ENCODE measurements at regions not wholly inside any gene's neighbourhood (a gene's known extent, or its start where the extent isn't known, plus 50 kb on each side); places are given as distances from the start of the nearest gene placed in this dataset.
"Not testable (repeated sequence)": the region's sequence is repeated elsewhere in the genome, so short reads cannot be mapped to it uniquely, and the experiment has no call there.

DNA sequence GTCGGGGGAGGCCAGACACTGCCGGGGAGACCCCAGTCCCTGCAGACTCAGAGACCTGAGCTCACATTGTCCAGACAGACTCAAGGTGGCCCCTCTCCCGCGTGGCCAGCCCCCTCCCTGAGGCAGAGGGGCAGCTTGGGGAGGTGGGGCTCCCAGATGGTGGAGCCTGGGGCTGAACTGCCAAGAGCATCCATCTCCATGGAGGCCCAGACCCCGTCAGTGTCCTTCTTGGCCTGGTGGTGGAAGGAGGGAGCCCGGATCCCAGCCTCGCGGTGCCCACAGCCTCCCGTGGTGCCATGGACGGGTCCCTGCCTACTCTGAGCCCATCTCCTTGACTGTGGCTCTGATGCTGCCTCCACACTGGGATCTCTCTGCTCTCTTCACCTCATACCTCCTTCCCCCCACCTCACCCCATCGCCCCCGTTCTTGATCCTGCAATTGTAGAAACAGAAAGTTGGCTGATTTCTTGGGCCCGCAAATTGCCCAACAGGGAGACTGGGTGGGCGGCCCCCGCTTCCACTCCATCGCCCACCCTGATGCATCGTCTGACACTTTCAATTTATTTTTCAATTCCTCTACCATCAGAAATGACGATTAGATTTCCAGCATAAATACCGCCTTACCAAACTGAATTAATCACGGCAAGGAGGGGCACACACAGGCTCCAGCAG lies 348.9 kb downstream of the MATN1 start:
- no peak for DNase-seq

- no peak for DNase-seq
These were observed 349.6 kb downstream of the MATN1 start for GRCh38 chr1:30373471-30374399.

- DNase-seq: no peak
These were observed 350.5 kb downstream of the MATN1 start for GRCh38 chr1:30372792-30373433.

GRCh38 chr1:30371888-30372791 lies 351.2 kb downstream of the MATN1 start:
- no peak for DNase-seq

DNA sequence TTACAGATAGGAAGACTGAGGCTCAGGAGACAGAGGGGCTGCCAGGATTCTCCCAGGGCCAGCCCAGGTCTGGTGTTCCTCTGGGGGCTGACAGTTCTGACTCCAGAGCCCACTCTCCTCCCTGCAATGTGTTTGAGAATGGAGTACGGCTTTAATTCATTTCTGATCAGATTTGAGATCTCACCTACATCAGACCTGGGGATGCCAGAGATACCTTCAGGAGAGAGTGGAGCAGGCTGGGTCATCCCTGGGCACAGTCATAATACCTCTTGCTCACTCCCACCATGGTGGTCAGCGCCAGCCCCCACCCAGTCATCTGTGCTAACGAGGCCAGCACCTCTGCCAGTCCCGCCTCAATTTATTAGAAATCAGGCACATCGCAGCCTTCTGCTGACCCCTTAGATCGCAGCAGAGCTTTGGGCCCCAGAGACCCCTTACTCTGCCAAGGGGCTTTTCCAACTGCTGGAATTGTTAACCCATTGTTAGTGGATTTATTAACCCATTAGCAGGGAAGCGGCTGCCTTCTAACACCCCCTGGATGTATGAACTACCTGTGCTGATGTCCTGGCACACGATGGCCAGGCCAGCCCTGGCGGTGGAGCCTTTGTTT lies 352.1 kb downstream of the MATN1 start:
- DNase-seq: no peak

GRCh38 chr1:30368651-30369240 lies 354.6 kb downstream of the MATN1 start:
- DNase-seq: no peak

GRCh38 chr1:30366911-30367310 lies 356.5 kb downstream of the MATN1 start:
- DNase-seq: no peak

DNA sequence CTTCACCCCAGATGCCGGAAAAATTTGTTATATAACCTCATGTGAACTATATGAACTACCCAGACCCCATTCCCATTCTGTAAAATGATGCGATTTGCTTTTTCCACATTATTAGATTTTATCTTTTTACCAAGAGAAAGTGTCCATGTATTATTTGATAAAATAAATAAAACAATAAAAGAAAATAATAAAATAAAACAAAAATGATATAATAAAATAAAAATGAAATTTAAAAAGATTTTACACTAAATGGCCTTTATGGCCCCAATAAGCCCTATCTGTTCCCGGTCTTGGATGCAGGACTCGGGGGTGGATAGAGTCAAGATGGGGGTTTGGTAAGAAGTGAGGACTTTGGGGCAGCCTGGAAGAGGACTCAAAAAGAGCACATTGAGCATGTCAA lies 357.2 kb downstream of the MATN1 start:
- DNase-seq: no peak

- DNase-seq: no peak
These were observed 357.8 kb downstream of the MATN1 start for GRCh38 chr1:30365596-30365995.

DNA sequence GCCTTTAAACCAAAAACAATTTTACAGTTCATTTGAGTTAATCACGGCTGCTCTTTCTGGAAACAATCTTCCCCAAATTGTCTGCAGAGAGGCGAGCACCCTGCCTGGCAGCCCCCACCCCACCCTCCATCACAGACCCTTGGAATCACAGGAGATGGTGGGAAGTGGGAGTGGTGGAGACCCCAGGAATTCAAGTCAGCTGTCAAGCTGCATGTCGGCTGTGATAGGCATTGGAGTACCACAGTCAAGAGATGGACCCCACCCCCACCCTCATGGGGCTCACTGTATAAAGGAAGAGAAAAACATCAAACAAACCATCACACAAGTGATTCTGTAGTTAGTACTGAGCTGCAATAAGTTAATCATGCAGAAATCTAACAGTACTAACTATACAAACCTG lies 360.4 kb downstream of the MATN1 start:
- DNase-seq: no peak

DNA sequence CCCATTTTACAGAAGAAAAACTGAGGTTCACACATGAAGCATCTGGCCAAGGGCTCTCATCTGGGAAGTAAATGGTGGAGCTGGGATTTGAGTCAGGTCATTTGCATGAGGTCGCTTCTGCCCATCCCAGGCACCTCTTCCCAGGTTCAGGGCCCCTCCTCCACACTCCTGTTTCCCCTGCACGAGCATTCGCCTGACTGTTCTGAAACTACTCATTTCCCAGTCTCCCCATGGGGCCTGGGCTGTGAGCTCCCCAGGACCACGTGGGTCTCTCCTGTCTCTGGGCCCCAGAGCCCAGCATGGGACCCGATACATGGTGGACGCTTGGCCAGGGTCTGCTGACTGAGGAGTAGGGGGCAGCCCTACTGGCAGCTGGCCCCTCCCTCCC lies 360.8 kb downstream of the MATN1 start:
- DNase-seq: no peak

DNA sequence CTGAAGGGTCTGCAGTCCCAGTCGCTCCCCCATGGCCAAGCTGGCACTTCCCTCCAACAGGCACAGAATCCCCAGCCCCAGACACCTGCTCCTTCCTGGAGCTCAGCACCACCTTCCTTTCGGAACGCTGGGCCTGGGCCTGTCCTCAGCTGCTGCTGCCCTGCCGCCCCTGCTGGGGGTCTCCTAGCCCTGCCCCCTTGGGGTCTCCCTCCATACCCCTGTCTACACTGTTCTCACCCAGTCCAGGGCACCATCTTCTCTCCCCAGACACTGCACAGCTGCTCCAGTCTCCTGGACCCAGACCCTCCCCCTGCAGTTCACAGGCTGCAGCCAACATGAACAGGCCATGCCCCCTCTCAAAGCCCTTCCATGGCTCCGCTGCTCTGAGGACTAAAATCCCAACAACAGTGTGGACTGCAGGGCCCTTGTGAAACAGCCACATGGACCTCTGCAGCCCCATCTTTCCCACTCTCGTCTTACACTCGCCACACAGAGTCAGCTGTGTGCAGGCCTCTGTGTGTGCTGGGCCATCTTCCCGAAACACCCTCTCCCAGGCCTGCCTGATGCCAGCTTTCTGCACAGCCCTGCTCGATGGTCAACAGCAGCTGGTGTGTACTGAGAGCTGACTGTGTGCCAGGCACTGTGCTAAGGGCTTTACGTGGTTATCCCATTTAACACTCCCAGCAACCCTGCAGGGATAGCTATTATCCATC lies 361.3 kb downstream of the MATN1 start:
- DNase-seq: not testable (repeated sequence)

- no peak for DNase-seq
These were observed 362.6 kb downstream of the MATN1 start for GRCh38 chr1:30360753-30361152.

DNA sequence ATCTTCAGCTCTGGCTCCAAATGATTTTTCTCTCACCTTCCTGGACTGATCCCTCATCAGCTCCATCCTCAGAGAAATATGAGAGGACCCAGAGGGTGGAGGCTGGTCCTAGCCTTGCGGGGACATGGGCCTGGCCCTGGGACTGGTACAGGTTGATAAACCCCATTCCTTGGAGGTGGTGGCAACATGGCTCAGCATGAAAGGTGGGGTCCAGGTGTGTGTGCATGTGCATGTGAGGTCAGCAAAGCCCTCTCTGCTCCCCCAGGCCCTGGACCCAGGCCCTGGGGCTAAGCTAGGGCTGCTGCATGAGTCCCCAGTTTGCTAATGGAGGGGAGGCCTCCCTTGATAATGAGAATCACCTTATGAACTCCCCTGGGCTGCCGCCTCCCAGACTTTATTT lies 363.1 kb downstream of the MATN1 start:
- no peak for DNase-seq

DNA sequence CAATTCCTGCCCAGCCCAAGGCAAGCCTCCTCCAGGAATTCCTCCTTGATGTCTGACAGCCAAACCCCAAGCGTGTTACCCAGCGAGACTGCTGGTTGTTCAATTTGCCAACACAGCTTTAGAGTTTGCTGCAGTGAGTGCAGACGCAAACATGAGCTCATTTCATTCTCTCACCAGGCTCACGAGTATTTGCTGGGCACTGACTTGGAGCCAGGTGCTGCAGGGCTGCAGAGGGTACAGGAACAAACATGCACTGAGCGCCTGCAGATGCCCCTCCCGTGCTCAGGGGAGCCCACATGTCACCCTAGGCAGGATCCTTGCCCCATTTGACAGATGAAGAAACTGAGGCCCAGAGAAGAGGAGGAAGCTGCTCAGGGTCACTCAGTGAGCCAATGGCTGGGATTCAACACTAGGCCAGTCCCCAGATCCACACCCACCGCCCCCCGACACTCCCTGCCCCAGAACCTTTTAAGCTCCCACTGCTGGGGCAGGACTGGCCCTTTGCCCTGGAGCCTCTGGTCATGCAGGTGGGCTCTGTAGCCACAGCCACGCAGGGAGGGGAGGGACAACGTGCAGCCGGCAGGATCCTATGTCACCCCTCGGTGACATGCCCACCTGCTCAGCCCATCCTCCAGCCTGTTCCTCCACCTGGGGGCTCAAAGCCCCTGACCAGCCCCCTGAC lies 363.7 kb downstream of the MATN1 start:
- DNase-seq: no peak

DNA sequence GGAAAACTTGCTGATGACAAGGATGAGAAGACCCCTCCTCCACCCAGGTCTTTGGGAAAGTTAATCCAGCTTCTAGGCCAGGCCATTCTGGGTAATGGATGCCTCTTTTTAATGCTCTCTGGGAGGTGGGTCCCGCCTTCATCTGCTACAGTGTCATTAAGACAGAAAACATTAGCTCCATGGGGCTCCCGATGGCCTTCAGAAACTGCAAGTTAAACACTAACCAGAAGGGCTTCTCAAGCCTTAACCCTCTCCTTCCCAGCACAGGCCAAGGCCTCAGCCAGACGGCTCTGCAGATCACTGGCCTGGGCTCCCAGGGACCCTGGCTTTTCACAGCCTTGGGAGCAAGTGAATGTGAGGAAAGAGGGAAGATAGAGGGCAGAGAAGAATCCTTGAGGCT lies 364.9 kb downstream of the MATN1 start:
- no peak for DNase-seq

DNA sequence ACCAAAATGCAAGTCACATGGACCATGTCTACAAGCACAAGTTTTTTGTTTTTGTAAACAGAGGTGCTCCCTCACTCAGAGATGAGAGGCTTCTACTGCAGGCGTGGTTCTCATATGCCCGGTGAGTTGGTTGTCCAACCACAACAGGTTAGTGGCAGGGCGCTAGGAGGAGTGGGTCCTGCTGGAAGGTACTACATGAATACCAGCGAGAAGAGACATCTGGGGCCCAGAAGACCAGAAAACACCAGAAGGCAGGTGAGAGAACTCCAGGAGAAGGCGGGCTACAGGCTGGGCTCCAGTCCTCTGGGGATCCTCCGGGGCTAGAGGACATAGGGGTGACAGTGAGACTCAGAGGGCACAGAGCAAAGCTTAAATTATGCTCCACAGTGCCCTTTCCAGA lies 366.5 kb downstream of the MATN1 start:
- no peak for DNase-seq

- DNase-seq: no peak
These were observed 369.0 kb downstream of the MATN1 start for GRCh38 chr1:30354410-30354809.

DNA sequence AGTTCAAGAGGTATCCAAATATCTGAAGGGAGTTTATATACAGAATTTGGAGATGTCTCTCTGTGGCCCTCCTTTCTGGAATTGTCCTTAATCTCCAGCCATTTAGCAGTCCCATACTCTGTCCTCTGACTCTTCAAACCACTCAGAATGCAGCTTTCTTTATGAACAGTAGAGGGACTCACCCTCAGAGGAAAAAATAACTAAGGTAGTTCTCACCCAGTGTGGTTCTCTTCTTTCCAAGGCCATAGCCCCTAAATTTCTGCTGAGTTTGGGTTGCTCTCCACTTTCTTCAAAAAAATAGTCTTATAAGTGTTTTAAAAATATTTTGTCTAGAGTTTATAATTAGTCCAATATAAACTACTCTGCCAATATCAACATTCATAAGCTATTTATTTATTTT lies 369.7 kb downstream of the MATN1 start:
- no peak for DNase-seq

GRCh38 chr1:30348147-30348546 lies 375.2 kb downstream of the MATN1 start:
- no peak for DNase-seq
